ENCODE measurements at regions not wholly inside any gene's neighbourhood (a gene's known extent, or its start where the extent isn't known, plus 50 kb on each side); places are given as distances from the start of the nearest gene placed in this dataset.

DNA sequence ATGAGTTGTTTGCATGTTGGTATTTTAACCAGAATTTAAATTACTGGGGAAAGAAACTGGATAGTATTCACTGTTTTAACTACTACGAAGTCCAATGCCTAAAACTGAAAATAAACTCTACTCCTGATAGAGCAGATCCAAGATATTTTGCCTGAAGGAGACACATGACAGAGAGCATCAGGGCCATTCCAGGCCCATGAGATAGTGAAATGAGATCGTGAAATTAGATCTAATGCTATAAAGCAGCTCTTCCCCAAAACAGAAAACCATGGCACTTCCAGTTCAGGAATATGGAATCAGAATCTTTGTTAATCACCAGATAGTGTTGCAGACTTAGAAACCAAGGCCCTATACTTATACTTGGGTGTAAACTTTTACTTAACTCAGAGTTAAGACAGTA, 124.3 kb upstream of the CACNA2D1 start:
- DNase-seq (ENCODE audit: extremely low read depth in 1 of 2, low read depth in 1 of 2): no peak

- no peak for DNase-seq (ENCODE audit: extremely low read depth in 1 of 2, low read depth in 1 of 2)
Observed at GRCh38 chr7:82567356-82567755, 123.8 kb upstream of the CACNA2D1 start.

- no peak for DNase-seq (ENCODE audit: extremely low read depth in 1 of 2, low read depth in 1 of 2)
Observed at GRCh38 chr7:82566752-82567151, 123.2 kb upstream of the CACNA2D1 start.

DNA sequence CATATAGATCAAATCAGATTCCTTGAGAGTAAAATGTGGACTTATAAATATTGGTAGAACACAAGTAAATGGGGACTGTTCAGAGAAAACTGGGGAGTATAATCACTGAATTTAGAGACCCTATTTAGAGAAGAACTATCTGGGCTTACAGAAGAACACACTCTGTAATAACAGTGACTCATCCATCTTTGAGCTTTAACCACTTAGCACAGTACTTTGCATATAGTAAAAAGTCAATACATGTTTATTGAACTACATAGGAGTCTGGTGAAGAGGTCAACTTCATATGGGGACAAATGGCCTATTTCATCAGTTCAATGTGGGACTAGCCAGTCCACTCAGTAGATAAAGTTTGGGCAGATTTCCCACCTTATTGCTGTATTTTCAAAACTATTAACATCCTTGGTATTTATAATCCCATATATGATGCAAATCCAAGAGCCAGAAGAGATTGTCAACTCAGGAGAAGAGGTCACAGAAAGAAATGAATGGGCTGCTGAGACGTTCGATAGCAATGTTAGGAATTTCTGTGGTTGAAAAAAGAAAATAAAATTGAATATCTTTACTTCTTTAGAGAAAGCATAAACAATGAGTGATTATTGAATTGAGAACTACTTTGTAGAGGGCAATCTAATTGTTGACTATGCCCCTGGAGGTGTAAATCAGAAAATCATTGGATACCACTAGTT, 119.3 kb upstream of the CACNA2D1 start:
- DNase-seq (ENCODE audit: extremely low read depth in 1 of 2, low read depth in 1 of 2): no peak

GRCh38 chr7:82559193-82559805, 115.7 kb upstream of the CACNA2D1 start:
- no peak for DNase-seq (ENCODE audit: extremely low read depth in 1 of 2, low read depth in 1 of 2)

DNA sequence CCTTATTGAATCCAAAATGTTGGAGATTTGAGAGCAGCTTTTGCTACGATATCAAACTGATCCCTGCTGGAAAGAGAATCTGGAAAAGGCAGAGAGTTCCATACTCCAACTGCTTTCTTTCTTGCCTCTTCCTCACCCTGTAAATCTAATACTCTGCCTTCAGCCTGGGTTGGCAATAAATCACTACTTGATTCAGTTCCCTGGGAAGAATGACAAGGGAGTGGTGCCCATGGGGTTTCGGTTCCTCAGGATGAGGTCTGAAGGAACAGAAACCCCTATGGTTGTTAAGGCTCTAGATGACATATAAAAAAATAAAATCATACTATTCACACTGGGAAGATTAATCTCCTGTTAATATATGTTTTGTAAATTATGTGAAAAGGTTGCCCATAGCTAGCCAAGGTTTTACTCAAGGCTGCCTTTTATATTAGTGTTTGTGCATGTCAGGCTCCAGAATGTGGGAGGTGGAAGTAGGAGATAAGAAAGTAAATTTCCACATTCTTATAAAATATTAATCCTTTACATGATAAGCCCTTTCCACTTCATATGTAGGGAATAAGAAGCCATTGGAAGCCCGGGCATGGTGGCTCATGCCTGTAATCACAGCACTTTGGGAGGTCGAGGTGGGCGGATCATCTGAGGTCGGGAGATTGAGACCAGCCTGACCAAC, 106.2 kb upstream of the CACNA2D1 start:
- no peak for DNase-seq (ENCODE audit: extremely low read depth in 1 of 2, low read depth in 1 of 2)

DNA sequence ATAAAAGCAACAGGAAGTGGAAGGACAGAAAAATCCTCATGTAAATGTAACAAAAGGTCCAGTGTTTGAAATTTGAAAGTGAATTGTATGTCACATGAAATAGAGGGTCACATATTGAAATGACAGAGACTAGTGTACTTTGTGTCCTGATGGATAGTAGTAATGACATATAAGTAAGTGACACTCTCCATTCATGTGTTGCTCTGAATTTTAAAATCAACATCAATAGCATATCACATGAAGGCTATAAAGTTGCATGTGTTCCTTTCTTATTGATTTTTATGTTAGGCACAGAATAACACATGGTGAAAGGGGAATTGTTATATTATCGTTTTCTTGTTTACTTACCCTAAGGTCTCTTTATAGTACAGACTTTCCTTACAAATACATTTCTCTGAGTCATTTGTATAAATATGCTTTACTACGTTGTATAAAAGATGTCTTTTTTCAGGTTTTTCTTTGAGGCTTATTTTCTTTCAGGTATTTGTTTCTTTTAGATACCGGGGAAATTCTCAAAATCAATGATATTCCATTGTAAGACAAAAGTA, 104.6 kb upstream of the CACNA2D1 start:
- DNase-seq (ENCODE audit: extremely low read depth in 1 of 2, low read depth in 1 of 2): no peak

GRCh38 chr7:82542665-82543064, 99.1 kb upstream of the CACNA2D1 start:
- no peak for DNase-seq (ENCODE audit: extremely low read depth in 1 of 2, low read depth in 1 of 2)

DNA sequence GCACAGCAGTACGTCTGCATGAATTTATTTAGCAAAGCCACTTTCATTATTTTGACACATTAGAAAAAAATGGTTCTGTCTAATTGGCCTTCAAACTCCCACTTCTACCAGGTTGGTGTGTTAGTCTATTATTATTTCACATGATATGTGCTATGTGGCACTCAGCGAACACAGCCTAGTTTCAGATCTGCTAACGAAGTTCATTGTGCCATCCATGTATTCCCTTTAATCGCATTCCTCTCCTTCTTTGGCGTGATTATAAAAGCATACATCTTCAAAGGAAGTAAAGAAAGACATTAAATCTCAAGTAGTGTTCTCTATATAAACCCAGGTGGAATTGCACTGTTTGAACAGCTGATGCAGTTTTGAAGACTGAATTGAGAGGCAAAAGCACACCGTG, 96.4 kb upstream of the CACNA2D1 start:
- DNase-seq (ENCODE audit: extremely low read depth in 1 of 2, low read depth in 1 of 2): no peak

- DNase-seq (ENCODE audit: extremely low read depth in 1 of 2, low read depth in 1 of 2): no peak
Observed at GRCh38 chr7:82534684-82535083, 91.1 kb upstream of the CACNA2D1 start.

DNA sequence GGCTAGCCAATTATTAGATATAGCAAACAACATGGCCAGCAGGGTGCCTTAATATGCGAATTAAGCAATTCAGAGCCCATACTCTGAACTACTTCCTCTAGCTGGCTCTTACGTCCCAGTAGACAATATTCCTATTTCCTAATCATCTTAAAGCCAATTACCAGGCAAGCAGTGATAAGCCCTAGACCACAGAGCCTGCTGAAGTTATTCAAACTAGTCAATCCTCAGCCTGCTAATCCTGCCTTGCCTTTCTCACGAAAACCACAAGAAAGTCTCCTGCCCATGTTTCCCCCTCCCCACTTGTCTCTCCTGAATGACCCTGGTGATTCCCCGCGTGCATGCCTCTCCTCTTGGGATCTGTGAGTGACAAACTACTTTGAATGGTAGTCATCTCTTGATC, 86.8 kb upstream of the CACNA2D1 start:
- DNase-seq (ENCODE audit: extremely low read depth in 1 of 2, low read depth in 1 of 2): no peak

DNA sequence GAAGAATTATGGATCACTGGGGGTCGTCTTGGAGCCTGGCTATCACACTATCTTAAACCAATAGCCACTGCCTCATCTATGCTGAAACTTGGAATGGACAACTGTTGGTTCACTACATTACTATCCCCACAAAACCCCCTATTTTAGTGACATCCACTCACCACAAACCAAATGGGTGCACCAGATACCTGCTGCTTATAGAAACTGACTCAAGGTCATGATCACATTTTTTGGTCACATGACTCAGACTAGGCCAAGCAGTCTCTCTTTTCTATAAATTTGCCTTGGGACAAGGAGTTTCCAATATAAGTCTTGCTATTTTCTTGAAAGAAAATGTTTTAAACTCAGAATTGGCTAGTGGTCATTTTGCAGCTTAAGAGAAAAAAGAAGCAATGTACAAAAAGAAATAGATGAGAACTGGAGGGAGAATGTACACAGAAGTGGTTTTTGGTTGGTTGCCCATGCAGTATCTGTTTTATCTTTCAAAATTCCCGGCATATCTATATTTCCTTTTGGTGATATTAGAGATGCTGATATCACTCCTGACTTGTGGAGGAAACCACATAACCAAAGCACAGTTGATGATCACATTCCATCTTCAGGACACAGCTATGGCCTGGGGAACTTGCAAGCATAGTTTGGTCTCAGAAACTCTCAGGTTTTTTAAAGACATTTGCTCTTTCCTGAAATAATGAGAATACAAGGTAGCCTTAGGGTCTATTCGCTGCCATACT, 85.2 kb upstream of the CACNA2D1 start:
- DNase-seq (ENCODE audit: extremely low read depth in 1 of 2, low read depth in 1 of 2): no peak

GRCh38 chr7:82527851-82528250, 84.3 kb upstream of the CACNA2D1 start:
- DNase-seq (ENCODE audit: extremely low read depth in 1 of 2, low read depth in 1 of 2): no peak

- no peak for DNase-seq (ENCODE audit: extremely low read depth in 1 of 2, low read depth in 1 of 2)
Observed at GRCh38 chr7:82521906-82522445, 78.4 kb upstream of the CACNA2D1 start.

GRCh38 chr7:82517050-82517449, 73.5 kb upstream of the CACNA2D1 start:
- no peak for DNase-seq (ENCODE audit: extremely low read depth in 1 of 2, low read depth in 1 of 2)

DNA sequence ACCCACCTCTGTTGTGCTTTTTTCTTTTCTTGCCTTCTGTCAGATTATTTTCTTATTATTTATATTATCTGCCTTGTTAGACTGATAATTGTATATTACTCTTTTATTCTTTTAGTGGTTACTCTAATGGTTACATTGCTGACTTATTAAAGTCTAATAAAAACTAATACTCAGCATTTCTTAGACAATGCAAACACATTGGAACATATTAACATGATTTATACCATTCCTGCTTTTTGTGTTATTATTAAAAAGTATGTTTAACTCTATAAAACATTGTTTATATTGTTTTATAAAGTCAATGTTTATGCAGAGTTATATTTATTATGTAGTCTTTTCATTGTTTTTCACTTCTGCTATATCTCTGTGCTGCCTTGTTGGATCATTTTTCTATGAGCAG, 68.0 kb upstream of the CACNA2D1 start:
- DNase-seq (ENCODE audit: extremely low read depth in 1 of 2, low read depth in 1 of 2): no peak

- no peak for DNase-seq (ENCODE audit: extremely low read depth in 1 of 2, low read depth in 1 of 2)
Observed at GRCh38 chr7:82507976-82508677, 64.5 kb upstream of the CACNA2D1 start.

DNA sequence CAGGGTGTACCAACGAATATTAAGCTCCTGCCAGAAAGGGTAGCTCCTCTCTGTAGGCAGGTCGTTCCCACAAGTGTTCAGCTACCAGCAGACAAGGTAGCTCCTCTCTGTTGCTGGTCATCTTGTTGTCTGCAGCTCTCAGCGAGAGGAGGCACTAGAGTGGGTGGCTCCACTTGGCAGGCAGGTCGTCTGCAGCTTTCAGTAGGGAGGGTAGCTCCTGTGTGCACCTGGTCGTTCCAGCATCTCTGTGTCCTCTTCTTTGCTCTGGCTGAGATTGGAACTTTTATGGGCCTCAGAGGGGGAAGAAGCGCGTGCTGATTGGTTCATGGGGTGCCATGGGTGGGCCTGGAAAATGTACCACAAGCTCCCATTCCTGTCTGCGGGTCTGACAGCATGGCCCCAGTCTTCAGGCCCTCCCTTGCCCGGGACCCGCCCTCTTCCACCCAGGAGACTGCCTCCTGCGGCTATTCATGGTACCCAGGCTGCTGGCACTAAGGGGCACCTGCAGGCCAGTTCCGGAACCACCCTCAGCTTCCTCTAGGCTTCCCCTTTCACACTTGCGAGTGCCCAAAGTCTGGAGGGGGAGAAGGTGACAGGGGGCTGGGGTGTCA, 63.9 kb upstream of the CACNA2D1 start:
- DNase-seq (ENCODE audit: extremely low read depth in 1 of 2, low read depth in 1 of 2): no peak

DNA sequence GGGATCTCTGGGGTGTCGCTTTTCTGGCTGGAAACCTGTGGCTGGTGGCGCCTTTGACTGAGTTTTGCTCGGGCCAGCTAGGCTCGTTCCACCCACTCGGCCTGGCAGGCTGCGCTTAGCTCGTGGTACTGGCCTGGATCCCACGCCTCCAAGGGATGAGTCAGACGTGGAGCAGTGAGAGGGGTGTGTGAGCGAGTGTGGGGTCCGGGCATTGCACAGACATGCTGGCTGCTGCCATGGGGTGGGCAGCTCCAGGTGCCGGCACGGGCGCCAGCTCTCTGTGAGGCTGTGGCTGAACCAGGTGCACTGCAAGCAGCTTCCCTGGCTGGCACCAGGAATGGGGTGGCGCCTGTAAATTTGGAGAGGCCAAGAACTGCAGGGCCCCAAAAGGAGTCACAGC, 63.1 kb upstream of the CACNA2D1 start:
- no peak for DNase-seq (ENCODE audit: extremely low read depth in 1 of 2, low read depth in 1 of 2)

- no peak for DNase-seq (ENCODE audit: extremely low read depth in 1 of 2, low read depth in 1 of 2)
Observed at GRCh38 chr7:82506208-82506607, 62.6 kb upstream of the CACNA2D1 start.

Measured in stimulated activated CD8-positive, alpha-beta memory T cell treated with anti-CD3 and anti-CD28 coated beads, Interleukin-7, amount 100 ng/mL, for 48 hours (primary cell).